Nephron (organoid): ENCODE measurements at regions not wholly inside any gene's neighbourhood (a gene's known extent, or its start where the extent isn't known, plus 50 kb on each side); places are given as distances from the start of the nearest gene placed in this dataset.
A peak's percentile ranks its signal among the peaks of the same experiment; 100 is the strongest.

Experiments
- H3K27ac Mint-ChIP-seq, 3 experiments: 2 replicates each; pipeline ENCODE4 v1.8.0; 2020; ENCODE audit warnings: mixed read lengths in 3 of 3, mild to moderate bottlenecking in 2 of 3, moderate library complexity in 1 of 3
- H3K27me3 Mint-ChIP-seq: 2 replicates; pipeline ENCODE4 v1.8.0; 2021; ENCODE audit warnings: low read depth, mild to moderate bottlenecking, moderate library complexity, mixed read lengths
- H3K36me3 Mint-ChIP-seq: 2 replicates; pipeline ENCODE4 v1.8.0; 2020; ENCODE audit warnings: low read depth, mixed read lengths
- H3K4me1 Mint-ChIP-seq: 2 replicates; pipeline ENCODE4 v1.8.0; 2020; ENCODE audit warnings: mixed read lengths
- H3K4me3 Mint-ChIP-seq, 3 experiments: 2 replicates each; pipeline ENCODE4 v1.8.0; 2020; ENCODE audit warnings: mild to moderate bottlenecking in 3 of 3, mixed read lengths in 3 of 3, moderate library complexity in 2 of 3
- H3K9me3 Mint-ChIP-seq: 2 replicates; pipeline ENCODE4 v1.8.0; 2020; ENCODE audit warnings: mixed read lengths
- TF ChIP-seq, protein P1 (sequence below), 3 experiments: fragments of 200-600 bp; sonication (generic); IDR thresholded peaks; one replicate each; pipeline ENCODE4 v1.5.0; 2021; ENCODE audit warnings: antibody characterized with exemption in 3 of 3; ENCODE audit not compliant: unreplicated experiment in 3 of 3

DNA sequence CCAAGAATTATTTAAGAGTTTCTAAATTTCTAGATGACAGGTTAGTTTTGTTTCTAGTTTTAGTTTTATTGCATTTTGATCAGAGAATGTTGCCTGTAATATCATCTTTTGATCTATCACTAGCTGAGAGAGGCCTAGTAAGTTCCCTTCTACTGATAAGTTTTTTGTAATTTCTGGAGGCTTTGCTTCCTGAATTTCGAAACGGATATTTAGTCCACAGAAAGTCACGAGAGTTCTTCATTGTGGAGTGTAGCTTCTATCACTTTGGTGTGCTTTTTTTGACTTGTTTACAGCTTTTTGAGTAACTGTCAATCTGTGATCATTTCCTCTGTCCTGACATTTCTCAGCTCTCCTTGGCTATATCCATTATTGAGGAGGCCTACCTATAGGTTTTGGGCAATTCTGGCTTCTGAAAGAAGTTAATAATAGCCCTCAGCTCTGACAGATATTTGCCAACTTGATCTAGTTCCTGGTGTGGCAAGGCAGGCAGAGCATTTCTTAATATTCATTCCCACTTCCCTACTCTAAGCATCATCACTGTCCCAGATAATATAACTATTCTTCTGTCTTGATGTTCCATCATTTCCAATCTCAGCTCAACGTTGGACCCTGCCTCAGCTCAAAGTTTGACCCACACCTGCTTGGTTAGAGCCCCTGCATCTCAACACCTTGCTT lies 171.3 kb downstream of the BLID start:
- Mint-ChIP-seq H3K9me3 (peaks cover 17% of the 10 kb centered on the region), H3K27ac (peak overlapping the region in 2 of 3 experiments; percentile 47 to 52), H3K4me3 (no peak overlapping the region), H3K27me3 (no peaks in the 10 kb centered on the region), H3K4me1 (peaks cover 17% of the 10 kb centered on the region), H3K36me3 (peaks cover 4% of the 10 kb centered on the region)
- TF ChIP-seq, protein P1, sequence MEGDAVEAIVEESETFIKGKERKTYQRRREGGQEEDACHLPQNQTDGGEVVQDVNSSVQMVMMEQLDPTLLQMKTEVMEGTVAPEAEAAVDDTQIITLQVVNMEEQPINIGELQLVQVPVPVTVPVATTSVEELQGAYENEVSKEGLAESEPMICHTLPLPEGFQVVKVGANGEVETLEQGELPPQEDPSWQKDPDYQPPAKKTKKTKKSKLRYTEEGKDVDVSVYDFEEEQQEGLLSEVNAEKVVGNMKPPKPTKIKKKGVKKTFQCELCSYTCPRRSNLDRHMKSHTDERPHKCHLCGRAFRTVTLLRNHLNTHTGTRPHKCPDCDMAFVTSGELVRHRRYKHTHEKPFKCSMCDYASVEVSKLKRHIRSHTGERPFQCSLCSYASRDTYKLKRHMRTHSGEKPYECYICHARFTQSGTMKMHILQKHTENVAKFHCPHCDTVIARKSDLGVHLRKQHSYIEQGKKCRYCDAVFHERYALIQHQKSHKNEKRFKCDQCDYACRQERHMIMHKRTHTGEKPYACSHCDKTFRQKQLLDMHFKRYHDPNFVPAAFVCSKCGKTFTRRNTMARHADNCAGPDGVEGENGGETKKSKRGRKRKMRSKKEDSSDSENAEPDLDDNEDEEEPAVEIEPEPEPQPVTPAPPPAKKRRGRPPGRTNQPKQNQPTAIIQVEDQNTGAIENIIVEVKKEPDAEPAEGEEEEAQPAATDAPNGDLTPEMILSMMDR (IDR thresholded peaks at IDR 0.05; ENCODE audit: unreplicated experiment in 3 of 3), result no peak

DNA sequence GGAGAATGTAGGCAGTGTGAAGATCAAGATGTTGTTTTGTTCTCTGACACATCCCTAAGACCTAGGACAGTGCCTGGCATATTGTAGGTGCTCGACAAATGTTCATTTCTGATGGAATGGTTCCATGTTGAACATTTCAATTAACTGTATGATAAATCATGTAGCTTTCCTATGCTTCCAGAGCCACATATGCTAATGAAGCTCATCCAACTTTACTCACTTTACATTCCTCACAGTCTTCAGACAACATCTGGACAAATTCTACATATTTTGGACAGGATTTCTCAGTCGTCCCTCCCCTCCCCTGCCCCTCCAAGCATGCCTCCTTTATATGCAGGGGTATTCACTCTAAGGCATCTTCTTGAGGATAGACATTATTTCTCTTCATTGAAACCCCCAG lies 177.9 kb downstream of the BLID start:
- H3K4me1 Mint-ChIP-seq, result peaks cover 12% of the 10 kb centered on the region
- H3K9me3 Mint-ChIP-seq, result peaks cover 7% of the 10 kb centered on the region
- H3K36me3 Mint-ChIP-seq, result no peaks in the 10 kb centered on the region
- H3K27ac Mint-ChIP-seq, result no peak overlapping the region
- TF ChIP-seq, protein P1 (IDR thresholded peaks at IDR 0.05; ENCODE audit: unreplicated experiment in 3 of 3), result no peak
- no peak overlapping the region for H3K4me3 Mint-ChIP-seq
- H3K27me3 Mint-ChIP-seq, result no peaks in the 10 kb centered on the region

DNA sequence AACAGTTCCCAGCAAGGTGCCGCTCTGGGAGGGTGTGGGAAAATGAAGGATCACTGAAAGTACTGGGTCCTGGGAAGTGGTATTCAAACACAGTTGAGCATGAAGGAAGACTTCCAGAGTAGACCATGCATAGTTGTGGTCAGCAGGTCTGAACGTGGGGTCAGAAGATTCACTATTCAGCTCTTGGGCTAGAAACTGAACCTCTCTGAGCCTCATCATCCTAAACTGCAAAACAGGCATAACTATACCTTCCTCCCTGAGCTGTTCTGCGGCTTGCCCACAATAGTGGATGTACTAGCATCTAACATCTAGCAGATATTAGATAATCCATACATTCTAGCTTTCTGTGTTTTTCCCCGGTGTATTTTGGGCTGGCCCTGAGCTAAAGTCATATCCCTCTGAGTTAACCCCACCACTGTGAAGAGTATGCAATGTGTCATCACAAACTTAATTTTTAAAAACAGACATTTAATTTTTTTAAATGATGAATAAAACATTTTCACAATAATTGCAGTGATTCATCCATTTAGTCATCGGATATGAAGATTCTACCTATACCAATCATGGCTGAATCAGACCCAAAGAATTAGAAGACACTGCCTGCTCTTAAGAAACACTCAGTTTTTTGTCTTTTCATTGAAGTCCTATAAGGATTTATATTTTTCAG lies 179.1 kb downstream of the BLID start:
- Mint-ChIP-seq H3K36me3 (no peaks in the 10 kb centered on the region), H3K4me1 (peaks cover 22% of the 10 kb centered on the region), H3K27ac (no peak overlapping the region), H3K27me3 (no peaks in the 10 kb centered on the region), H3K4me3 (no peak overlapping the region), H3K9me3 (peaks cover 7% of the 10 kb centered on the region)
- TF ChIP-seq, protein P1 (IDR thresholded peaks at IDR 0.05; ENCODE audit: unreplicated experiment in 3 of 3), result no peak

DNA sequence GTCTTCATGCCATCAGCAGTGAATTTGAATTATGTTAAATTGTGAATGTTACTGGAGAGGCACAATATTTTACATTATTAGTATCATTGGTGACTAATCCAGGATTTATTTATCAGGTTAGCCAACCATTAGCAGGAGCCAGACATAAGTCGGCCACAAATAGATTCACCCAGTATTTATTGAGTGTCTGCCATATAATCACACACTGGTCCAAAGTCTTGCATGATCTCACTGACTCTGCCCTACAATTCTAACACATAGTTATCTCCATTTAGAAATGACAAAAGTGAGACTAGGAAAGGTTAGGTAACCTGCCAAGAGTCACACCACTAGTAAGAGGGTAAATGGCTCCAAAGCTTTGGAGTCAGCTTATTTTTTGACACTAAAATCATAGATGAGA lies 179.6 kb downstream of the BLID start:
- peaks cover 7% of the 10 kb centered on the region for H3K9me3 Mint-ChIP-seq
- H3K27ac Mint-ChIP-seq, result no peak overlapping the region
- TF ChIP-seq, protein P1 (IDR thresholded peaks at IDR 0.05; ENCODE audit: unreplicated experiment in 3 of 3), result no peak
- no peak overlapping the region for H3K4me3 Mint-ChIP-seq
- no peaks in the 10 kb centered on the region for H3K36me3 Mint-ChIP-seq
- no peaks in the 10 kb centered on the region for H3K27me3 Mint-ChIP-seq
- H3K4me1 Mint-ChIP-seq, result peaks cover 27% of the 10 kb centered on the region

DNA sequence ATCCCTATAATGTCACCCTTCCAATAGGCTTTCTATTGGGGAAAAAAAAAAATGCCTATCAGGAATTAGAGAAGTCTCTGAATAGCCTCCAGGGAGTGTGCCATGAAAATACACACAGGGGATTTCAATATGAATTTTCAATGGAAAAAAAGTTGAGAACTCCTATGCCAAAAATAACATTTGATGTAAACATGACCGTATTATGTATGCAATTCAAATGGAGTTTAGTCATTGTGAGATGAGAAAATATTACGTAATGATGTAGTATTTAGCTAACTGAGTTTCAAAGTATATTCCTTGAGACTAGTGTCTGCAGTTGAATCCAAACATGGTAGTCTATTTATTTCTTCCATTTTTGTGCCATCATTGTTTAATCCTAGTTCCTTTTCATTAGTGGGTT lies 182.3 kb downstream of the BLID start:
- Mint-ChIP-seq H3K4me3 (no peak overlapping the region), H3K36me3 (no peaks in the 10 kb centered on the region), H3K27ac (no peak overlapping the region), H3K27me3 (no peaks in the 10 kb centered on the region), H3K4me1 (peaks cover 15% of the 10 kb centered on the region), H3K9me3 (peaks cover 7% of the 10 kb centered on the region)
- TF ChIP-seq, protein P1 (IDR thresholded peaks at IDR 0.05; ENCODE audit: unreplicated experiment in 3 of 3), result no peak

DNA sequence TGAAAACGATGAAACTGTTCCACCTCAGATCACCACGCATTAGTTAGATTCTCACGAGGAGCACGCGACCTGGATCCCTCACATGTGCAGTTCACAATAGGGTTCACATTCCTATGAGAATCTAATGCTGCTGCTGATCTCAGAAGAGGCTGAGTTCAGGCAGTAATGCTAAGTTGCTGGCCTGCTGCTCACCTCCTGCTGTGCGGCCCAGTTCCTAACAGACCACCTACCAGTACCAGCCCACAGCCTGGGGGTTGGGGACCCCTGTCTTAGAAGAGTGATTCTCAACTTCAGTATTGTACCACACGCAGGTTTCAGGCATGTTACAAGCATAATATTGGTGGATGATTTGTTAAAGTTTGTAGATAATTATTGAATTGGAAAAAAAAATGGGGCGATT lies 182.7 kb downstream of the BLID start:
- Mint-ChIP-seq H3K36me3 (no peaks in the 10 kb centered on the region), H3K4me1 (peaks cover 15% of the 10 kb centered on the region), H3K27ac (no peak overlapping the region), H3K4me3 (no peak overlapping the region), H3K9me3 (peaks cover 7% of the 10 kb centered on the region), H3K27me3 (no peaks in the 10 kb centered on the region)
- TF ChIP-seq, protein P1 (IDR thresholded peaks at IDR 0.05; ENCODE audit: unreplicated experiment in 3 of 3), result no peak
